HT1080 (cell line): ENCODE measurements at regions not wholly inside any gene's neighbourhood (a gene's known extent, or its start where the extent isn't known, plus 50 kb on each side); places are given as distances from the start of the nearest gene placed in this dataset.

Experiments used
- DNase-seq: peaks from one replicate; pipeline ENCODE4 v3.0.0-alpha.2; 2015; ENCODE audit warnings: low read depth

GRCh38 chrX:34999702-35000101, 57.1 kb downstream of the FAM47B start:
- no peak for DNase-seq

GRCh38 chrX:35006361-35006760, 63.8 kb downstream of the FAM47B start:
- no peak for DNase-seq

- DNase-seq, result no peak
Measured at GRCh38 chrX:35015621-35016020, 73.0 kb downstream of the FAM47B start.

GRCh38 chrX:35016051-35016450, 73.5 kb downstream of the FAM47B start:
- peak; percentile 18 for DNase-seq

GRCh38 chrX:35017284-35017683, 74.7 kb downstream of the FAM47B start:
- no peak for DNase-seq

GRCh38 chrX:35023683-35024082, 81.1 kb downstream of the FAM47B start:
- DNase-seq, result no peak

GRCh38 chrX:35025820-35026219, 83.2 kb downstream of the FAM47B start:
- DNase-seq, result no peak

GRCh38 chrX:35040871-35041270, 98.3 kb downstream of the FAM47B start:
- DNase-seq, result no peak

GRCh38 chrX:35046660-35047296, 104.2 kb downstream of the FAM47B start:
- no peak for DNase-seq

GRCh38 chrX:35076061-35076460, 133.5 kb downstream of the FAM47B start:
- peak; percentile 13 for DNase-seq

- DNase-seq, result no peak
Measured at GRCh38 chrX:35090801-35091200, 148.2 kb downstream of the FAM47B start.

GRCh38 chrX:35098419-35098818, 155.8 kb downstream of the FAM47B start:
- no peak for DNase-seq

- DNase-seq, result no peak
Measured at GRCh38 chrX:35101901-35102300, 159.3 kb downstream of the FAM47B start.

GRCh38 chrX:35104626-35105025, 162.0 kb downstream of the FAM47B start:
- DNase-seq, result no peak

GRCh38 chrX:35115205-35115604, 172.6 kb downstream of the FAM47B start:
- DNase-seq, result peak; percentile 6

- DNase-seq, result no peak
Measured at GRCh38 chrX:35122756-35123155, 180.2 kb downstream of the FAM47B start.

- DNase-seq, result no peak
Measured at GRCh38 chrX:35149517-35149916, 206.9 kb downstream of the FAM47B start.

GRCh38 chrX:35150052-35150451, 207.5 kb downstream of the FAM47B start:
- no peak for DNase-seq

- DNase-seq, result no peak
Measured at GRCh38 chrX:35150642-35151239, 208.1 kb downstream of the FAM47B start.

- no peak for DNase-seq
Measured at GRCh38 chrX:35166023-35166422, 223.4 kb downstream of the FAM47B start.
